ENCODE measurements at regions not wholly inside any gene's neighbourhood (a gene's known extent, or its start where the extent isn't known, plus 50 kb on each side); places are given as distances from the start of the nearest gene placed in this dataset.

GRCh38 chr6:84469144-84469543 is 241.7 kb upstream of the CEP162 start:
- no peak for DNase-seq (ENCODE audit: low read depth in 4 of 4, low spot score in 3 of 4)

GRCh38 chr6:84467296-84467695 is 239.9 kb upstream of the CEP162 start:
- no peak for DNase-seq (ENCODE audit: low read depth in 4 of 4, low spot score in 3 of 4)

- DNase-seq (ENCODE audit: low read depth in 4 of 4, low spot score in 3 of 4) = no peak
These were observed 239.1 kb upstream of the CEP162 start for GRCh38 chr6:84466511-84466910.

GRCh38 chr6:84464471-84464870 is 237.0 kb upstream of the CEP162 start:
- no peak for DNase-seq (ENCODE audit: low read depth in 4 of 4, low spot score in 3 of 4)

- no peak for DNase-seq (ENCODE audit: low read depth in 4 of 4, low spot score in 3 of 4)
These were observed 235.3 kb upstream of the CEP162 start for GRCh38 chr6:84462698-84463097.

- DNase-seq (ENCODE audit: low read depth in 4 of 4, low spot score in 3 of 4) = no peak
These were observed 234.0 kb upstream of the CEP162 start for GRCh38 chr6:84461461-84461860.

- DNase-seq (ENCODE audit: low read depth in 4 of 4, low spot score in 3 of 4) = no peak
These were observed 233.0 kb upstream of the CEP162 start for GRCh38 chr6:84460491-84460890.

GRCh38 chr6:84459401-84459800 is 232.0 kb upstream of the CEP162 start:
- no peak for DNase-seq (ENCODE audit: low read depth in 4 of 4, low spot score in 3 of 4)

- no peak for DNase-seq (ENCODE audit: low read depth in 4 of 4, low spot score in 3 of 4)
These were observed 230.8 kb upstream of the CEP162 start for GRCh38 chr6:84458271-84458670.

- DNase-seq (ENCODE audit: low read depth in 4 of 4, low spot score in 3 of 4) = no peak
These were observed 229.8 kb upstream of the CEP162 start for GRCh38 chr6:84457276-84457675.

GRCh38 chr6:84456803-84457202 is 229.4 kb upstream of the CEP162 start:
- no peak for DNase-seq (ENCODE audit: low read depth in 4 of 4, low spot score in 3 of 4)

GRCh38 chr6:84455511-84456029 is 228.1 kb upstream of the CEP162 start:
- no peak for DNase-seq (ENCODE audit: low read depth in 4 of 4, low spot score in 3 of 4)

GRCh38 chr6:84453499-84453898 is 226.1 kb upstream of the CEP162 start:
- no peak for DNase-seq (ENCODE audit: low read depth in 4 of 4, low spot score in 3 of 4)

- no peak for DNase-seq (ENCODE audit: low read depth in 4 of 4, low spot score in 3 of 4)
These were observed 222.6 kb upstream of the CEP162 start for GRCh38 chr6:84450018-84450417.

- peak in 2 of 4 donors; percentile 10 to 25 for DNase-seq (ENCODE audit: low read depth in 4 of 4, low spot score in 3 of 4)
These were observed 221.8 kb upstream of the CEP162 start for GRCh38 chr6:84449220-84449619.

- no peak for DNase-seq (ENCODE audit: low read depth in 4 of 4, low spot score in 3 of 4)
These were observed 220.9 kb upstream of the CEP162 start for GRCh38 chr6:84448331-84448730.

- no peak for DNase-seq (ENCODE audit: low read depth in 4 of 4, low spot score in 3 of 4)
These were observed 220.2 kb upstream of the CEP162 start for GRCh38 chr6:84447651-84448050.

- DNase-seq (ENCODE audit: low read depth in 4 of 4, low spot score in 3 of 4) = no peak
These were observed 217.6 kb upstream of the CEP162 start for GRCh38 chr6:84445068-84445467.

GRCh38 chr6:84442208-84442607 is 214.8 kb upstream of the CEP162 start:
- no peak for DNase-seq (ENCODE audit: low read depth in 4 of 4, low spot score in 3 of 4)

GRCh38 chr6:84441456-84441855 is 214.0 kb upstream of the CEP162 start:
- DNase-seq (ENCODE audit: low read depth in 4 of 4, low spot score in 3 of 4) = no peak

GRCh38 chr6:84434550-84434949 is 207.1 kb upstream of the CEP162 start:
- no peak for DNase-seq (ENCODE audit: low read depth in 4 of 4, low spot score in 3 of 4)

- no peak for DNase-seq (ENCODE audit: low read depth in 4 of 4, low spot score in 3 of 4)
These were observed 205.2 kb upstream of the CEP162 start for GRCh38 chr6:84432619-84433018.

GRCh38 chr6:84428300-84428907 is 201.0 kb upstream of the CEP162 start:
- DNase-seq (ENCODE audit: low read depth in 4 of 4, low spot score in 3 of 4) = peak in 2 of 4 donors; percentile 26 to 29

Data from left renal pelvis (tissue), 4 donors.